Mesenchymal stem cell (in vitro differentiated cells and primary cell): ENCODE measurements at regions not wholly inside any gene's neighbourhood (a gene's known extent, or its start where the extent isn't known, plus 50 kb on each side); places are given as distances from the start of the nearest gene placed in this dataset.

Experiments
- DNase-seq: peaks from one replicate; pipeline ENCODE4 v3.0.0-alpha.2; 2013
- H2AFZ ChIP-seq: one replicate; pipeline ENCODE4 v1.6.1; 2013; ENCODE audit warnings: low read depth, mild to moderate bottlenecking, control low read depth, inconsistent platforms, low read length, moderate library complexity
- H2AK5ac ChIP-seq: 2 replicates; pipeline ENCODE4 v1.6.1; 2013; ENCODE audit warnings: low read length, moderate library complexity, mild to moderate bottlenecking, inconsistent platforms; ENCODE audit not compliant: severe bottlenecking
- H2BK120ac ChIP-seq: one replicate; pipeline ENCODE4 v1.6.1; 2013; ENCODE audit warnings: low read depth, mild to moderate bottlenecking, inconsistent platforms, low read length, moderate library complexity
- H2BK12ac ChIP-seq, 2 experiments: one replicate each; pipeline ENCODE4 v1.6.1; 2013; ENCODE audit warnings: inconsistent platforms in 2 of 2, low read length in 2 of 2, mild to moderate bottlenecking in 2 of 2, moderate library complexity in 2 of 2, control low read depth in 1 of 2
- H2BK15ac ChIP-seq: one replicate; pipeline ENCODE4 v1.6.1; 2013; ENCODE audit warnings: mild to moderate bottlenecking, low read depth, inconsistent platforms; ENCODE audit not compliant: poor library complexity, severe bottlenecking
- H2BK5ac ChIP-seq: 2 replicates; pipeline ENCODE4 v1.6.1; 2013; ENCODE audit warnings: low read depth, mild to moderate bottlenecking, low read length, control low read depth, inconsistent platforms; ENCODE audit not compliant: poor library complexity, severe bottlenecking
- H3K14ac ChIP-seq, 2 experiments: one replicate each; pipeline ENCODE4 v1.6.1; 2013; ENCODE audit warnings: inconsistent platforms in 2 of 2, low read length in 2 of 2, control low read depth in 1 of 2, mild to moderate bottlenecking in 1 of 2, moderate library complexity in 1 of 2
- H3K18ac ChIP-seq, 2 experiments: one replicate each; pipeline ENCODE4 v1.6.1; 2013; ENCODE audit warnings: inconsistent platforms in 2 of 2, low read length in 2 of 2, control low read depth in 1 of 2, low read depth in 1 of 2, mild to moderate bottlenecking in 1 of 2
- H3K23ac ChIP-seq, 2 experiments: one replicate each; pipeline ENCODE4 v1.6.1; 2013; ENCODE audit warnings: inconsistent platforms in 2 of 2, low read length in 2 of 2, mild to moderate bottlenecking in 2 of 2, moderate library complexity in 2 of 2, control low read depth in 1 of 2
- H3K27ac ChIP-seq: 2 replicates; pipeline ENCODE4 v1.5.1; 2013; ENCODE audit warnings: mild to moderate bottlenecking, moderate library complexity, low read length, control low read depth, inconsistent platforms; ENCODE audit not compliant: poor library complexity, severe bottlenecking
- H3K27me3 ChIP-seq, 2 experiments: 2 replicates each; pipeline versions ENCODE4 v1.6.1 to v1.7.0; 2013; ENCODE audit warnings: low read length in 2 of 2, mild to moderate bottlenecking in 2 of 2, moderate library complexity in 2 of 2, control low read depth in 1 of 2, inconsistent platforms in 1 of 2; ENCODE audit not compliant: control insufficient read depth in 1 of 2, insufficient read depth in 1 of 2
- H3K36me3 ChIP-seq, 2 experiments: 2 replicates each; pipeline versions ENCODE4 v1.6.1 to v1.7.0; 2013; ENCODE audit warnings: low read length in 2 of 2, control low read depth in 1 of 2, inconsistent platforms in 1 of 2, low read depth in 1 of 2, mild to moderate bottlenecking in 1 of 2; ENCODE audit not compliant: insufficient read depth in 2 of 2, control insufficient read depth in 1 of 2
- H3K4ac ChIP-seq, 2 experiments: one replicate each; pipeline ENCODE4 v1.6.1; 2013; ENCODE audit warnings: inconsistent platforms in 2 of 2, low read length in 2 of 2, mild to moderate bottlenecking in 2 of 2, moderate library complexity in 2 of 2, control low read depth in 1 of 2, low read depth in 1 of 2
- H3K4me1 ChIP-seq: 2 replicates; pipeline ENCODE4 v1.6.1; 2013; ENCODE audit warnings: low read depth, low read length, control low read depth; ENCODE audit not compliant: control insufficient read depth, insufficient read depth
- H3K4me2 ChIP-seq: 2 replicates; pipeline ENCODE4 v1.6.1; 2013; ENCODE audit warnings: low read length, mild to moderate bottlenecking, inconsistent platforms; ENCODE audit not compliant: poor library complexity, severe bottlenecking
- H3K4me3 ChIP-seq, 2 experiments: 2 replicates each; pipeline versions ENCODE4 v1.5.1 to v1.7.0; 2013; ENCODE audit warnings: low read length in 2 of 2, mild to moderate bottlenecking in 2 of 2, control low read depth in 1 of 2, low read depth in 1 of 2; ENCODE audit not compliant: insufficient read depth in 1 of 2
- H3K79me1 ChIP-seq: replicated peaks from 2 replicates; pipeline ENCODE4 v1.6.1; 2013; ENCODE audit warnings: mild to moderate bottlenecking, control low read depth, low read length, inconsistent platforms; ENCODE audit not compliant: poor library complexity, severe bottlenecking
- H3K9ac ChIP-seq: 2 replicates; pipeline ENCODE4 v1.7.0; 2013; ENCODE audit warnings: mild to moderate bottlenecking, low read length, moderate library complexity
- H3K9me3 ChIP-seq: 2 replicates; pipeline ENCODE4 v1.7.0; 2013; ENCODE audit warnings: mild to moderate bottlenecking, low read length; ENCODE audit not compliant: control insufficient read depth
- H4K8ac ChIP-seq: one replicate; pipeline ENCODE4 v1.6.1; 2013; ENCODE audit warnings: inconsistent platforms, mild to moderate bottlenecking, low read length, moderate library complexity
- H4K91ac ChIP-seq: one replicate; pipeline ENCODE4 v1.6.1; 2013; ENCODE audit warnings: mild to moderate bottlenecking, low read length, inconsistent platforms
- WGBS: methylation state at CpG from one replicate; pipeline ENCODE4 v1.1.7; 2013; ENCODE audit warnings: mixed read lengths; 5-methylcytosine and 5-hydroxymethylcytosine counted together

DNA sequence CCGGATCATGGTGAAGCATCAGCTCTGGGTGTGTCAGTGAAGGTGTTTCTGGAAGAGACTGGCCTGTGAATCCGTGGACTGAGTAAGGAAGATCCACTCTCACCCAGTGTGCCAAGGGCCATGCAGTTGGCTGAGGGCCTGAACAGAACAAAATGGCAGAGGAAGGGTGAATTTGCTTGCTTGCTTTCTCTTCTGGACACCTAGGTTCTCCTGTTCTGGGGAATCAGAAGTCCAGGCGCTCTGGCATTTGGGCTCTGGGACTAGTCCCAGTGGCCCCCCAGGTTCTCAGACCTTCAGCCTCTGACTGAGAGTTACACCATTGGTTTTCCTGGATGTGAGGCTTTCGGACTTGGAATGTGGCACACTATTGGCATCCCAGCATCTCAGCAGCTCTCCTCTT, 1170.8 kb downstream of the TBC1D22A start:
- H3K27me3 ChIP-seq: no peaks in the 10 kb centered on the region

DNA sequence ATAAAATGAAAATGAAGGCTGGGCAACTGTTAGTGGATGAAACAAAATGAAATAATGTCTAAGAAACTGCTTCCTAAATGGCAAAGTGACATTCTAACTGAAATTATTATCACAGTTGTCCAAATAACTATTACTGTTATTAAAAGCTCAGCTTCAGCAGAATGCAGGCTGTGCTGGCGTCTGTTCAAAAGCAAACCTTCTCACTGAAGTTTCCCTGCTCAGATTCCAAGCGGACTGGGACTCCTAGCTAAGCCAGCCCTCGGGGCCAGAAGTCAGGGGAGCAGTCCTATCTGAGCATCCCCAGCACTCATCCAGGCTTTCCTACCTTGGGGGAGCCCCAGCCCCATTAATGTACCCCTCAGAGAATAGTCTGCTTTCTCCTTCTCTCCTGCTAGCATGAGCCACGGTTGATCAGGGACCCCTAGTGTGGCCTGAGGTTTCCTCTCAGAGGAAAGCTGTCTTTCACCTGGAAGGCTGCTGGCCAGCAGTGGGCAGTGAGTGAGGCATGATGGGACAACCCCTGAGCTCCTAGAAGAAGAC, 1167.3 kb downstream of the TBC1D22A start:
- H4K91ac ChIP-seq: no peak overlapping the region
- H2BK12ac ChIP-seq: no peak overlapping the region
- no peak overlapping the region for H2BK15ac ChIP-seq
- no peak overlapping the region for H4K8ac ChIP-seq
- no peaks in the 10 kb centered on the region for H3K27me3 ChIP-seq
- WGBS: 37% methylated on average over 4 of the region's 4 CpGs
- H2BK5ac ChIP-seq: no peak overlapping the region
- H2BK120ac ChIP-seq: no peak overlapping the region
- DNase-seq: no peak
- H2AFZ ChIP-seq: no peak overlapping the region
- H3K9me3 ChIP-seq: peaks cover 12% of the 10 kb centered on the region
- H3K4me3 ChIP-seq: no peak overlapping the region
- no peaks in the 10 kb centered on the region for H3K79me1 ChIP-seq
- H3K27ac ChIP-seq: no peak overlapping the region
- no peak overlapping the region for H3K23ac ChIP-seq
- H3K18ac ChIP-seq: no peak overlapping the region
- H3K4ac ChIP-seq: no peak overlapping the region
- no peak overlapping the region for H2AK5ac ChIP-seq
- H3K36me3 ChIP-seq: no peaks in the 10 kb centered on the region
- no peak overlapping the region for H3K14ac ChIP-seq
- H3K4me2 ChIP-seq: no peak overlapping the region
- no peak overlapping the region for H3K9ac ChIP-seq
- no peaks in the 10 kb centered on the region for H3K4me1 ChIP-seq

More for the DNA sequence above, 1170.8 kb downstream of the TBC1D22A start:
- DNase-seq: no peak
- H3K4ac ChIP-seq: no peak overlapping the region
- no peak overlapping the region for H3K9ac ChIP-seq
- H2BK5ac ChIP-seq: no peak overlapping the region
- no peak overlapping the region for H2AFZ ChIP-seq
- H3K14ac ChIP-seq: no peak overlapping the region
- no peak overlapping the region for H4K8ac ChIP-seq
- no peak overlapping the region for H2BK120ac ChIP-seq
- H3K23ac ChIP-seq: no peak overlapping the region
- no peak overlapping the region for H3K18ac ChIP-seq
- H3K79me1 ChIP-seq: no peaks in the 10 kb centered on the region
- H4K91ac ChIP-seq: no peak overlapping the region
- no peak overlapping the region for H3K4me3 ChIP-seq
- no peak overlapping the region for H3K4me2 ChIP-seq
- H3K36me3 ChIP-seq: no peaks in the 10 kb centered on the region
- no peak overlapping the region for H2AK5ac ChIP-seq
- H3K9me3 ChIP-seq: peaks cover 20% of the 10 kb centered on the region
- H3K27ac ChIP-seq: no peak overlapping the region
- H3K4me1 ChIP-seq: no peaks in the 10 kb centered on the region
- no peak overlapping the region for H2BK12ac ChIP-seq
- WGBS: 23% methylated on average over 4 of the region's 4 CpGs
- H2BK15ac ChIP-seq: no peak overlapping the region

DNA sequence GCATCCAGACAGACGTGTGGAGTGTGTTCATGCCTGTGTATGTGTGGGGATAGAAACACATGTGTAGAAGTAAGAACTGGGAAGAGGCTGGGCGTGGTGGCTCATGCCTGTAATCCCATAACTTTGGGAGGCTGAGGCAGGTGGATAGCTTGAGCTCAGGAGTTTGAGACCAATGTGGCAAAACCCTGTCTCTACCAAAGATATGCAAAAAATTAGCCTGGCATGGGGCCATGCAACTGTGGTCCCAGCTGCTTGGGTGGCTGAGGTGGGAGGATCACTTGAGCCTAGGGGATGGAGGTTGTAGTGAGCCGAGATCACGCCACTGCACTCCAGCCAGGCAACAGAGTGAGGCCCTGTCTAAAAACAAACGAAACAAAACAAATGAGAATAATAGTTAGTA, 1166.6 kb downstream of the TBC1D22A start:
- Histone ChIP-seq H3K4ac (no peak overlapping the region), H4K91ac (no peak overlapping the region), H3K9ac (no peak overlapping the region), H2AK5ac (no peak overlapping the region), H3K23ac (no peak overlapping the region), H3K27ac (no peak overlapping the region), H3K4me2 (no peak overlapping the region), H2AFZ (no peak overlapping the region), H4K8ac (no peak overlapping the region), H3K18ac (no peak overlapping the region), H3K14ac (no peak overlapping the region), H3K36me3 (no peaks in the 10 kb centered on the region), H3K9me3 (peaks cover 16% of the 10 kb centered on the region), H3K4me1 (no peaks in the 10 kb centered on the region), H3K27me3 (no peaks in the 10 kb centered on the region), H3K4me3 (no peak overlapping the region), H3K79me1 (no peaks in the 10 kb centered on the region), H2BK12ac (no peak overlapping the region), H2BK120ac (no peak overlapping the region), H2BK5ac (no peak overlapping the region), H2BK15ac (no peak overlapping the region)
- no peak for DNase-seq
- WGBS: 63% methylated on average over 5 of the region's 5 CpGs

DNA sequence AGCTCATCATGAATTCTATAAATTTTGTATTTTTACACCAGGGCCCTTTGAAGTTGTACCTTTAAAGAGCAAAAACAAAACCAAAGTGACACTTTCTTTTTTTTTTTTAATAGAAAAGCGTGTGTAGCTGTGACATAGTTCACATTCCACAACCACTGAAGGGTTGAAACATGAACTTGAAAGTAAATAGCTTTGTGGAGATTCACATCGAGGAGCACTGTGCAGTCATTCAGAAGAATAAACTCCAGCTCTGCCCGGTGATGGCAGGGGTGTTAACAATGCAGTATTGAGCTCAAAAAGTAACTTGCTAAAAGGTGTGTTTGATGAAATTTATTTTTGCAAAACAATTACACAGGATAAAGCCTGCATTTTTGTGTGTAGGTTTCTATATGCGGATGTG, 1166.2 kb downstream of the TBC1D22A start:
- H3K36me3 ChIP-seq: no peaks in the 10 kb centered on the region
- H2BK120ac ChIP-seq: no peak overlapping the region
- no peak overlapping the region for H3K9ac ChIP-seq
- no peak overlapping the region for H4K91ac ChIP-seq
- no peak overlapping the region for H3K4me3 ChIP-seq
- H3K4me2 ChIP-seq: no peak overlapping the region
- 64% methylated on average over 4 of the region's 4 CpGs for WGBS
- H3K4ac ChIP-seq: no peak overlapping the region
- no peak for DNase-seq
- peaks cover 20% of the 10 kb centered on the region for H3K9me3 ChIP-seq
- no peak overlapping the region for H3K18ac ChIP-seq
- no peak overlapping the region for H2AK5ac ChIP-seq
- no peak overlapping the region for H2AFZ ChIP-seq
- no peak overlapping the region for H2BK12ac ChIP-seq
- no peaks in the 10 kb centered on the region for H3K27me3 ChIP-seq
- no peak overlapping the region for H3K23ac ChIP-seq
- H4K8ac ChIP-seq: no peak overlapping the region
- no peak overlapping the region for H2BK5ac ChIP-seq
- no peaks in the 10 kb centered on the region for H3K79me1 ChIP-seq
- H3K14ac ChIP-seq: no peak overlapping the region
- H2BK15ac ChIP-seq: no peak overlapping the region
- H3K4me1 ChIP-seq: no peaks in the 10 kb centered on the region
- no peak overlapping the region for H3K27ac ChIP-seq
